H1 (cell line): ENCODE measurements at regions not wholly inside any gene's neighbourhood (a gene's known extent, or its start where the extent isn't known, plus 50 kb on each side); places are given as distances from the start of the nearest gene placed in this dataset.

Experiments
- CTCF ChIA-PET: fragments of 300-600 bp; sonication (Branson Sonifier 250); formaldehyde crosslinking; loops from one replicate; lab custom pipeline; 2021; ENCODE audit not compliant: partially characterized antibody; lab: Charles Lee
- POLR2A ChIA-PET: fragments of 300-600 bp; sonication (Branson Sonifier 250); formaldehyde crosslinking; loops from one replicate; lab custom pipeline; 2021; ENCODE audit warnings: inconsistent platforms; ENCODE audit not compliant: partially characterized antibody; lab: Charles Lee
- DNase-seq, 2 experiments: peaks; one replicate each; pipeline versions ENCODE4 v3.0.0 to v3.0.0-alpha.2; 2010 to 2022; ENCODE audit warnings: low spot score in 2 of 2, low read depth in 1 of 2, mixed read lengths in 1 of 2
- FAIRE-seq: peaks from 2 replicates; lab custom pipeline; 2011; peaks lifted over from hg19 to GRCh38; lab: Jason Lieb, UNC
- H2AFZ ChIP-seq: 2 replicates; pipeline ENCODE4 v1.8.1; 2012; ENCODE audit warnings: low read length, inconsistent platforms
- H2AK5ac ChIP-seq: 2 replicates; pipeline ENCODE4 v1.6.1; 2013; ENCODE audit warnings: low read depth, low read length
- H2BK120ac ChIP-seq: replicated peaks from 2 replicates; pipeline ENCODE3; 2013; ENCODE audit warnings: low read depth, low read length, inconsistent platforms
- H2BK12ac ChIP-seq: 2 replicates; pipeline ENCODE4 v1.6.1; 2013; ENCODE audit warnings: low read depth, low read length
- H2BK15ac ChIP-seq: 2 replicates; pipeline ENCODE4 v1.6.1; 2013; ENCODE audit warnings: low read length
- H2BK20ac ChIP-seq: 2 replicates; pipeline ENCODE4 v1.6.1; 2013; ENCODE audit warnings: low read length
- H2BK5ac ChIP-seq: 2 replicates; pipeline ENCODE4 v1.6.1; 2013; ENCODE audit warnings: low read depth, low read length
- H3K14ac ChIP-seq: 2 replicates; pipeline ENCODE4 v1.6.1; 2013; ENCODE audit warnings: inconsistent platforms; ENCODE audit not compliant: insufficient read length
- H3K18ac ChIP-seq: 2 replicates; pipeline ENCODE4 v1.6.1; 2013; ENCODE audit warnings: low read length; ENCODE audit errors: extremely low read depth
- H3K23ac ChIP-seq: 2 replicates; pipeline ENCODE4 v1.6.1; 2013; ENCODE audit warnings: inconsistent platforms; ENCODE audit not compliant: insufficient read length
- H3K23me2 ChIP-seq: 2 replicates; pipeline ENCODE4 v1.6.1; 2013; ENCODE audit warnings: low read depth, low read length
- H3K27ac ChIP-seq: 2 replicates; pipeline ENCODE4 v1.6.1; 2011; ENCODE audit warnings: low read depth, low read length, inconsistent platforms
- H3K27me3 ChIP-seq, 4 experiments: replicated peaks in 1 of 4; 1 replicate in 1 of 4; 2 replicates in 3 of 4; pipeline versions ENCODE4 v1.6.1 to v1.8.1; 2011 to 2013; ENCODE audit warnings: low read length in 3 of 4, mild to moderate bottlenecking in 3 of 4, inconsistent platforms in 2 of 4, mixed read lengths in 2 of 4, moderate library complexity in 1 of 4; ENCODE audit not compliant: control insufficient read depth in 3 of 4, insufficient read depth in 3 of 4; ENCODE audit errors: extremely low read depth in 1 of 4
- H3K36me3 ChIP-seq, 4 experiments: 2 replicates each; pipeline versions ENCODE4 v1.6.1 to v1.8.1; 2011 to 2013; ENCODE audit warnings: mild to moderate bottlenecking in 4 of 4, low read length in 3 of 4, moderate library complexity in 2 of 4, control low read depth in 1 of 4, inconsistent platforms in 1 of 4; ENCODE audit not compliant: insufficient read depth in 4 of 4, control insufficient read depth in 2 of 4
- H3K4ac ChIP-seq: replicated peaks from 2 replicates; pipeline ENCODE3; 2013; ENCODE audit warnings: low read length, low read depth, mixed read lengths, inconsistent platforms; ENCODE audit not compliant: insufficient read length
- H3K4me1 ChIP-seq, 4 experiments: replicated peaks in 1 of 4; 1 replicate in 1 of 4; 2 replicates in 3 of 4; pipeline versions ENCODE4 v1.6.1 to v1.8.1; 2011 to 2013; ENCODE audit warnings: low read length in 3 of 4, inconsistent platforms in 2 of 4, mixed read lengths in 1 of 4; ENCODE audit not compliant: insufficient read depth in 4 of 4, control insufficient read depth in 3 of 4
- H3K4me2 ChIP-seq, 2 experiments: 2 replicates each; pipeline versions ENCODE4 v1.6.1 to v1.8.1; 2011 to 2013; ENCODE audit warnings: low read depth in 2 of 2, low read length in 2 of 2, control low read depth in 1 of 2, inconsistent platforms in 1 of 2, mild to moderate bottlenecking in 1 of 2; ENCODE audit not compliant: insufficient read depth in 1 of 2
- H3K4me3 ChIP-seq, 4 experiments: fragments of 200-600, 300-600 bp in 1 of 4; sonication (generic), shearing (Covaris generic), sonication (Bioruptor Twin) in 1 of 4; 2 replicates each; pipeline versions ENCODE4 v1.5.1 to v1.8.1; 2011 to 2016; ENCODE audit warnings: low read length in 4 of 4, low read depth in 3 of 4, control low read depth in 2 of 4, inconsistent platforms in 2 of 4, mild to moderate bottlenecking in 2 of 4, mixed read lengths in 1 of 4, moderate library complexity in 1 of 4; ENCODE audit not compliant: insufficient read depth in 2 of 4; ENCODE audit errors: extremely low read depth in 1 of 4
- H3K56ac ChIP-seq: replicated peaks from 2 replicates; pipeline ENCODE3; 2013; ENCODE audit warnings: low read depth, mild to moderate bottlenecking, mixed read lengths, low read length, inconsistent platforms; ENCODE audit not compliant: insufficient read length
- H3K79me1 ChIP-seq: 2 replicates; pipeline ENCODE4 v1.6.1; 2013; ENCODE audit warnings: low read depth, low read length, control low read depth
- H3K79me2 ChIP-seq, 2 experiments: 2 replicates each; pipeline versions ENCODE4 v1.6.1 to v1.8.1; 2012 to 2013; ENCODE audit warnings: low read length in 2 of 2, mild to moderate bottlenecking in 2 of 2, inconsistent platforms in 1 of 2; ENCODE audit not compliant: insufficient read depth in 2 of 2, control insufficient read depth in 1 of 2
- H3K9ac ChIP-seq, 4 experiments: replicated peaks in 1 of 4; 1 replicate in 1 of 4; 2 replicates in 3 of 4; pipeline versions ENCODE4 v1.6.1 to v1.8.1; 2011 to 2013; ENCODE audit warnings: low read depth in 3 of 4, low read length in 3 of 4, control low read depth in 2 of 4, mild to moderate bottlenecking in 2 of 4, moderate library complexity in 2 of 4, inconsistent platforms in 1 of 4; ENCODE audit errors: extremely low read depth in 1 of 4
- H3K9me3 ChIP-seq, 2 experiments: 2 replicates each; pipeline versions ENCODE4 v1.6.1 to v1.8.1; 2012 to 2013; ENCODE audit warnings: mild to moderate bottlenecking in 2 of 2, moderate library complexity in 2 of 2, control low read depth in 1 of 2, inconsistent platforms in 1 of 2, low read depth in 1 of 2, low read length in 1 of 2, mixed read lengths in 1 of 2; ENCODE audit not compliant: insufficient read depth in 2 of 2
- H4K20me1 ChIP-seq, 2 experiments: replicated peaks in 1 of 2; 2 replicates each; pipeline versions ENCODE3 to v1.8.1; 2011 to 2013; ENCODE audit warnings: inconsistent platforms in 2 of 2, low read length in 2 of 2, mild to moderate bottlenecking in 1 of 2; ENCODE audit not compliant: insufficient read depth in 2 of 2, control insufficient read depth in 1 of 2
- H4K5ac ChIP-seq: 2 replicates; pipeline ENCODE4 v1.6.1; 2013; ENCODE audit warnings: low read length, low read depth, mixed read lengths, inconsistent platforms; ENCODE audit not compliant: insufficient read length
- H4K8ac ChIP-seq: 2 replicates; pipeline ENCODE4 v1.8.0; 2013; ENCODE audit warnings: mild to moderate bottlenecking, moderate library complexity, low read length, inconsistent platforms; ENCODE audit not compliant: insufficient read depth; ENCODE audit errors: extremely low read depth
- H4K91ac ChIP-seq: replicated peaks from 2 replicates; pipeline ENCODE3; 2013; ENCODE audit warnings: low read length, mixed read lengths, inconsistent platforms; ENCODE audit not compliant: insufficient read length
- EGR1 ChIP-seq: IDR thresholded peaks from 2 replicates; pipeline ENCODE4 v1.6.1; 2011; ENCODE audit warnings: low read depth, low read length, borderline replicate concordance
- GTF2F1 ChIP-seq: IDR thresholded peaks from 2 replicates; pipeline ENCODE4 v1.6.1; 2012; ENCODE audit warnings: low read depth, low read length, improper control_type of control experiment, borderline replicate concordance
- KDM1A ChIP-seq: fragments of 200-600, 300-600 bp; sonication (generic); IDR thresholded peaks from 2 replicates; pipeline ENCODE4 v1.7.1; 2016; ENCODE audit warnings: mild to moderate bottlenecking, low read length, borderline replicate concordance
- SP1 ChIP-seq: IDR thresholded peaks from 2 replicates; pipeline ENCODE4 v1.6.1; 2011; ENCODE audit warnings: low read depth, low read length
- WGBS, 2 experiments: shearing (Covaris generic) in 1 of 2; methylation state at CpG; one replicate each; pipeline versions ENCODE4 v1.1.6 to v1.1.7; 2013 to 2015; ENCODE audit warnings: low lambda C conversion rate in 2 of 2, mixed read lengths in 2 of 2, inconsistent platforms in 1 of 2, low coverage in 1 of 2, missing lambda C conversion rate in 1 of 2; ENCODE audit not compliant: insufficient replicate concordance in 2 of 2, insufficient coverage in 1 of 2, insufficient read length in 1 of 2; ENCODE audit errors: extremely low coverage in 1 of 2, missing lambda C conversion rate in 1 of 2; 5-methylcytosine and 5-hydroxymethylcytosine counted together

- Histone ChIP-seq H3K18ac (no peak overlapping the region), H4K8ac (no peak overlapping the region), H2BK12ac (no peak overlapping the region), H2BK120ac (no peak overlapping the region), H2BK5ac (no peak overlapping the region), H3K27ac (no peak overlapping the region), H3K4ac (no peak overlapping the region), H3K27me3 (no peaks in the 10 kb centered on the region), H3K79me2 (no peaks in the 10 kb centered on the region), H3K14ac (no peak overlapping the region), H2BK20ac (no peak overlapping the region), H3K9ac (no peak overlapping the region), H3K56ac (no peak overlapping the region), H3K4me2 (no peak overlapping the region), H3K36me3 (no peaks in the 10 kb centered on the region), H3K4me1 (0 out of 7 replicates have a peak, but pooled peaks cover 0 to 2% (median 0%) of the 10 kb centered on the region in 4 experiments), H3K23ac (no peak overlapping the region), H2BK15ac (no peak overlapping the region), H2AFZ (no peak overlapping the region), H3K23me2 (no peaks in the 10 kb centered on the region), H4K20me1 (no peaks in the 10 kb centered on the region), H4K5ac (no peak overlapping the region), H4K91ac (no peak overlapping the region), H3K4me3 (no peak overlapping the region), H2AK5ac (no peak overlapping the region), H3K79me1 (no peaks in the 10 kb centered on the region), H3K9me3 (no peaks in the 10 kb centered on the region)
- no peak for TF ChIP-seq SP1
- no peak for TF ChIP-seq EGR1
- no peak for TF ChIP-seq GTF2F1
- TF ChIP-seq KDM1A: no peak
- ChIA-PET CTCF (no interaction called here), POLR2A (no interaction called here)
- DNase-seq (no peak), FAIRE-seq (no peak)
- WGBS, 2 experiments: 88% methylated on average over 1 of the region's 1 CpG; no CpG with 5 or more reads in 1 of the 2 experiments
Observed at GRCh38 chr2:145040433-145040832, 520.5 kb upstream of the ZEB2 start.
